UCSD-AML1 (cell line): ENCODE measurements at regions not wholly inside any gene's neighbourhood (a gene's known extent, or its start where the extent isn't known, plus 50 kb on each side); places are given as distances from the start of the nearest gene placed in this dataset.
"Not testable (repeated sequence)": the region's sequence is repeated elsewhere in the genome, so short reads cannot be mapped to it uniquely, and the experiment has no call there.

Experiments used
- DNase-seq: peaks from one replicate; lab custom pipeline; 2025; ENCODE audit not compliant: unreplicated experiment; lab: John Stamatoyannopoulos, UW

- no peak for DNase-seq
Observed at GRCh38 chr5:72760259-72760658, 56.2 kb upstream of the TNPO1 start.

- DNase-seq, result no peak
Observed at GRCh38 chr5:72752909-72753308, 63.6 kb upstream of the TNPO1 start.

GRCh38 chr5:72749362-72749997 lies 67.0 kb upstream of the TNPO1 start:
- no peak for DNase-seq

GRCh38 chr5:72747826-72748225 lies 68.6 kb upstream of the TNPO1 start:
- no peak for DNase-seq

- DNase-seq, result no peak
Observed at GRCh38 chr5:72746736-72747135, 69.7 kb upstream of the TNPO1 start.

- no peak for DNase-seq
Observed at GRCh38 chr5:72744136-72744535, 72.3 kb upstream of the TNPO1 start.

- no peak for DNase-seq
Observed at GRCh38 chr5:72741805-72742204, 74.7 kb upstream of the TNPO1 start.

GRCh38 chr5:72733810-72734209 lies 82.7 kb upstream of the TNPO1 start:
- DNase-seq, result no peak

- no peak for DNase-seq
Observed at GRCh38 chr5:72723581-72723980, 92.9 kb upstream of the TNPO1 start.

GRCh38 chr5:72722792-72723452 lies 93.5 kb upstream of the TNPO1 start:
- no peak for DNase-seq

GRCh38 chr5:72721844-72722243 lies 94.6 kb upstream of the TNPO1 start:
- DNase-seq, result no peak

- no peak for DNase-seq
Observed at GRCh38 chr5:72720205-72720604, 96.3 kb upstream of the TNPO1 start.

GRCh38 chr5:72711351-72711750 lies 105.1 kb upstream of the TNPO1 start:
- DNase-seq, result no peak

- no peak for DNase-seq
Observed at GRCh38 chr5:72709341-72709740, 107.1 kb upstream of the TNPO1 start.

- DNase-seq, result no peak
Observed at GRCh38 chr5:72705178-72705577, 111.3 kb upstream of the TNPO1 start.

- DNase-seq, result no peak
Observed at GRCh38 chr5:72703876-72704275, 112.6 kb upstream of the TNPO1 start.

GRCh38 chr5:72702881-72703434 lies 113.5 kb upstream of the TNPO1 start:
- no peak for DNase-seq

GRCh38 chr5:72702105-72702504 lies 114.4 kb upstream of the TNPO1 start:
- DNase-seq, result not testable (repeated sequence)

GRCh38 chr5:72698481-72698880 lies 118.0 kb upstream of the TNPO1 start:
- DNase-seq, result no peak

GRCh38 chr5:72697622-72698021 lies 118.8 kb upstream of the TNPO1 start:
- no peak for DNase-seq

- DNase-seq, result no peak
Observed at GRCh38 chr5:72695659-72696058, 120.8 kb upstream of the TNPO1 start.

GRCh38 chr5:72694856-72695255 lies 121.6 kb upstream of the TNPO1 start:
- no peak for DNase-seq
